Stomach (tissue), 4 donors: ENCODE measurements at regions not wholly inside any gene's neighbourhood (a gene's known extent, or its start where the extent isn't known, plus 50 kb on each side); places are given as distances from the start of the nearest gene placed in this dataset.

ENCODE experiments used
- CTCF ChIP-seq, 7 experiments: fragments of 450-650 bp in 4 of 7; fragments of 200-600 bp in 3 of 7; sonication (generic) in 3 of 7; IDR thresholded peaks; one replicate each; pipeline ENCODE4 v1.5.1; 2016 to 2019; ENCODE audit warnings: antibody characterized with exemption in 7 of 7, control low read depth in 2 of 7, mild to moderate bottlenecking in 1 of 7
- EP300 ChIP-seq: sonication (generic); formaldehyde crosslinking; IDR thresholded peaks from one replicate; pipeline ENCODE4 v1.6.1; 2017; ENCODE audit warnings: antibody characterized with exemption
- POLR2A ChIP-seq, 4 donors: fragments of 450-650 bp; IDR thresholded peaks; one replicate each; pipeline ENCODE4 v1.6.1; 2016; ENCODE audit warnings: antibody characterized with exemption in 4 of 4, control low read depth in 2 of 4, mild to moderate bottlenecking in 1 of 4, moderate library complexity in 1 of 4
- POLR2AphosphoS5 ChIP-seq, 3 donors: sonication (generic); formaldehyde crosslinking; IDR thresholded peaks; one replicate each; pipeline ENCODE4 v1.6.1; 2016; ENCODE audit warnings: antibody characterized with exemption in 3 of 3

DNA sequence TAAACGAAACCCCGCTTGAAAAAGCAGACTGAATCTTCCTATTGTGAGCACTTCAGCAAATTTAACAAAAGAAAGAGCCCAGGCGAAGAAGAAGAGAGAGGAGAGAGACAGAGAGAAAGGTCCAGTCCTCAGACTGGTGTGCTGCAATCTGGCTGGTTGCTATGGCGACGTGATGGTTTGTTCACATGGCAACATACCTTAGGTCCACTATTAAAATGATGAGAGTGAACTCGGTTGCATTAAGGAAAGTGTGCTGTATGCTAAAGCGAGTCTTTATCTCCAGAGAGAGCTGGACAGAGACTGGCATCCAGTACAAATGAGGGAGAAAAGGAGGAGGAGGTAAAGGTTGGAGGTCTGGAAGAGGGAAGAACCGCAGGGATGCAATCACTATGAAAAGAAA lies 271.8 kb upstream of the ZFHX3 start:
- no peak for TF ChIP-seq CTCF (IDR thresholded peaks at IDR 0.05)
- TF ChIP-seq POLR2A (IDR thresholded peaks at IDR 0.05): no peak
- TF ChIP-seq POLR2AphosphoS5 (IDR thresholded peaks at IDR 0.05): no peak
- no peak for TF ChIP-seq EP300
